Stimulated activated CD4-positive, alpha-beta T cell treated with anti-CD3 and anti-CD28 coated beads, Interleukin-12 subunit alpha, Interleukin-12 subunit beta, amount 100 ng/mL, for 4 hours (primary cell): ENCODE measurements at regions not wholly inside any gene's neighbourhood (a gene's known extent, or its start where the extent isn't known, plus 50 kb on each side); places are given as distances from the start of the nearest gene placed in this dataset.

Source experiments
- DNase-seq: peaks from one replicate; pipeline ENCODE4 v3.0.0-alpha.2; 2020

DNA sequence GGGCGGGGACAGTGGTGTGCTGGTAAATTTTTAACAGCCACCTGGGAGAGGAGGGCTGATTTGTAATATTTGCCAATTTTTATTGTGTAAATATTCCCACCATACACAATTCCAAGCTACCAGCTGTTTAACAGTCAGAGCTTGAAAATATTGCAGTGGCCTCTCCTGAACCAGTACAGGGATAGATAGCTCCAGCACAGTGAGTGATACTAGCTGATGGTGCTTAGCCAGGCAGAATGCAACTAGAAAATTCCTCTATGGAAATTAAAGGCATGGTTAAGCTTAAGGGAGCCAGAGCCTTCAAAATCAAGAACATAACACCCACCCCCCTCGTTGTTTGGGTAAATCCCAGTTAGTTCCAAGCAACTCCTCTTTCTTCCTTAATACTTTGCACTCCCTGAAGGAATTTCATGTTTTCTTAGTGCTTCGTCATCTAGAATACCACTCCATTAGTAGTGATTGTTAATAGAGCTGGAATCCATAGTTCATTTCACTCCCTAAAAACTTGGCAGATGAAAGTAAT lies 96.6 kb downstream of the CYB561 start:
- DNase-seq, result no peak

DNA sequence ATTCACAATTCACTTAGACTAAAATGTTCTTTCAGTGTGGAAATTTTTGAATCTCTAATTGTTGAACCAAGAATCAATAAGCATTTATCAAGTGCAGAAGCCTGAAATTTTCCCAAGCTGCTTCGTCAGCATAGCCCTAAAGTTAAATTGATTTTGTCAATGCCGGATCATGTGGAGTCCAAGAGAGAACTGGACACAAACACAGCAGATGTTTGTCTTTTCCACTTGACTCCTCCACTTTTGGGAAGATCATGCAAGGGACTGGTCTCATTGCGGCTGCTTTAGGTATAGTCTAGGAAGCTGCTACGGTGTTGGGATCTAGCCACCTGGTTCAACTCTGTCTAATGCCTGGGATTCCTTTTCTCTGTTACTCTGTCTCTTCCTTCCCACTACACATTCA lies 95.7 kb downstream of the CYB561 start:
- no peak for DNase-seq

GRCh38 chr17:63354256-63354655 lies 91.8 kb downstream of the CYB561 start:
- DNase-seq, result no peak

GRCh38 chr17:63356337-63356757 lies 89.8 kb downstream of the CYB561 start:
- DNase-seq, result no peak

GRCh38 chr17:63358111-63358839 lies 87.8 kb downstream of the CYB561 start:
- no peak for DNase-seq

DNA sequence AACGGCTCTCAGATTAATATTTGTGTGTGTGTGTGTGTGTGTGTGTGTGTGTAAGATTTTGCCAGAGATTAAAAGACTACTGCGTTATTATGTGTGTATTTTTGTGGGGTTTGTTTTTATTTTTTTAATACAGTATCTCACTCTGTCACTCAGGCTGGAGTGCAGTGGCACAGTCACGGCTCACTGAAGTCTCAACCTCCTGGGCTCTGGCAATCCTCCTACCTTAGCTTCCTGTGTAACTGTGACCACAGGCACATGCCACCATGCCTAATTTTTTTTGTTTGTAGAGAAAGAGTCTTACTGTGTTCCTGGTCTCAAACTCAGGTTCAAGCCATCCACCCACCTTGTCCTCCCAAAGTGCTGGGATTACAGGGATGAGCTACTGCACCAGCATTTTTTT lies 87.2 kb downstream of the CYB561 start:
- no peak for DNase-seq

DNA sequence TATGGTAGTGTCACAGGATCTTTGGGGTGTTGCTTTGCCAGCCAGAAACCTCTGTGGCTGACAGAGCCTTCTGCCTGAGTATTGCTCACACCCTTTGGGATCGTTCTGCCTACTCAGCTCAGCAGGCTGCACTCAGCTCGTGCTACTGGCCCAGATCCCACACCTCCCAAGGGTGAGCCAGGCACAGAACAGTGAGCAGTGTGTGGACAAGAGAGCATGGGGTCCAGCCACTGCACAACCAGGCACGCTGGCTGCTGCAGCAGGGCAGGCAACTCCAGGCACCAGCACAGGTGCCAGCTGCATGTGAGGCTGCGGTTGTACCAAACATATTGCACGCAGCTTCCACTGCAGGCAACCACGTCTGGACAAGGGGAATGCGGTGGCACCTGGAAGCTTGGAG lies 84.9 kb downstream of the CYB561 start:
- DNase-seq, result no peak

- no peak for DNase-seq
These were observed 84.0 kb downstream of the CYB561 start for GRCh38 chr17:63362115-63362514.

DNA sequence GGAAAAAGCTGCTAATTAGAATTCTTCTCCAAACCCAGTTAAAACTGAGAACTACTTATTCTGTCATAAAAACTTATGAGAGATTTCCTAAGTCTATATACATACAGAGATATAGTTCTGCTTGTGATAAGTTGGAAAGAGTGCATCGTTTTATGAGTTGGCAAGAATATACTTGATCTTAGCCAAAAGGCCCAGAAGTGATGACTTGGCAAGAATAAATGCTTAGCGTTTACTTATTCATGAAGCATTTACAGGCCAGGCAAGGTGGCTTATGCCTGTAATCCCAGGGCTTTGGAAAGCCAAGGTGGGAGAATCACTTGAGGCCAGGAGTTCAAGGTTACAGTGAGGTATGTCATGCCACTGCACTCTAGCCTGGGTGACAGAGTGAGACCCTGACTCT lies 81.7 kb downstream of the CYB561 start:
- no peak for DNase-seq

GRCh38 chr17:63364944-63365343 lies 81.2 kb downstream of the CYB561 start:
- DNase-seq, result no peak

DNA sequence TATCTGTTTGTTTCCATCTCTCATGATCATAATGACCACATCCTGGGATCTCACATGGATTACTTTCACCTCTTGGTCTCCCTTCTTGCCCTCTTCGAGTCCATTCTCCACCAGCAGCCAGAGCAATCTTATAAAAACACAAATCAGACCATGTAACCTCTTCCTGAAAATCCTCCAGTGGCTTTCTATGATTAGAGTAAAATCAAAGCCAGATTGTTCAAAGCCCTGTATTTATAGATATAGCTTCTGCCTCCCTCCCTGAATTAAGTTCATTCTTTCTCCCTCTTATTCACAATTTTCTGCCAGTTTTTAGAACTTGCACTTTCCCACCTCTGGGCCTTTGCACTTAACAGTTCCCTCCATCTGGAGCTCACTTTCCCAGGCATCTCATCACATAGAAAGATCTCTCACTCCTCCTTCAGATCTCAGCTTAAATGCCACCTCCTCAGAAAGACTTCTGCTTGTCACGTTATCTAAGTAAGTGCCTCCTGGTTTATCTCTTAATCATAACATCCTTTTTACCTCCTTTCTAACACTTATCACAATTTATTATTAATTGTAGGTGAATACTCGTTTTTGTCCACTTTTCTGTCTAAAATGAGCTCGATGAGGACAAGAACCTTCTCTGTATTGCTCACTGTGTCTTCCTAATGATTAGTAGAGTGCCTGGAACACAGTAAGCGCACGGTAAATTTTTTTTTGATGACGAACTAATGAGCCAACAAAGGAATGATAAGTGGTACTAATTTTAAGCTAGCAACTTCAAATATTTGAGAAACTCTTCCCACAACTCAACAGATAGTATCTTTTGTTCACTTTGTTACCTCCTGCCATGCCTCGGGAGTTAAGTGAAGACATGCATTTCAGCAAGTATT lies 80.5 kb downstream of the CYB561 start:
- no peak for DNase-seq

DNA sequence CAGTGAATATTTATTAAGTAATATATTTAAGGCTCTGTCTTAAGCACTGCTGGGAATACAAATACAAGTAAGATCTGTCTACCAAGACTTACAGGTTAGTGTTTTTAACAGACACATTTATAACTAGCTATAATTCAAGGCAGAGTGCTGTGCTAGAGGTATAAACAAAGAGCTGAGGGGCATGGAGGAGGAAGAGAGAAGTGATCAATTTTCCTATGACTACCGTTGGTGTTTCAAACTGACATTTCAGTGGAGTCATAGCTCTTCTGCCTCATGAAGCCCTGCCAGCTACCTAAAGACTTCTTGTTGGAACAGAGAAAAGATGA lies 79.9 kb downstream of the CYB561 start:
- DNase-seq, result no peak

- no peak for DNase-seq
These were observed 76.9 kb downstream of the CYB561 start for GRCh38 chr17:63369233-63369632.

- DNase-seq, result no peak
These were observed 75.4 kb downstream of the CYB561 start for GRCh38 chr17:63370696-63371095.

GRCh38 chr17:63376949-63377348 lies 69.2 kb downstream of the CYB561 start:
- DNase-seq, result no peak

DNA sequence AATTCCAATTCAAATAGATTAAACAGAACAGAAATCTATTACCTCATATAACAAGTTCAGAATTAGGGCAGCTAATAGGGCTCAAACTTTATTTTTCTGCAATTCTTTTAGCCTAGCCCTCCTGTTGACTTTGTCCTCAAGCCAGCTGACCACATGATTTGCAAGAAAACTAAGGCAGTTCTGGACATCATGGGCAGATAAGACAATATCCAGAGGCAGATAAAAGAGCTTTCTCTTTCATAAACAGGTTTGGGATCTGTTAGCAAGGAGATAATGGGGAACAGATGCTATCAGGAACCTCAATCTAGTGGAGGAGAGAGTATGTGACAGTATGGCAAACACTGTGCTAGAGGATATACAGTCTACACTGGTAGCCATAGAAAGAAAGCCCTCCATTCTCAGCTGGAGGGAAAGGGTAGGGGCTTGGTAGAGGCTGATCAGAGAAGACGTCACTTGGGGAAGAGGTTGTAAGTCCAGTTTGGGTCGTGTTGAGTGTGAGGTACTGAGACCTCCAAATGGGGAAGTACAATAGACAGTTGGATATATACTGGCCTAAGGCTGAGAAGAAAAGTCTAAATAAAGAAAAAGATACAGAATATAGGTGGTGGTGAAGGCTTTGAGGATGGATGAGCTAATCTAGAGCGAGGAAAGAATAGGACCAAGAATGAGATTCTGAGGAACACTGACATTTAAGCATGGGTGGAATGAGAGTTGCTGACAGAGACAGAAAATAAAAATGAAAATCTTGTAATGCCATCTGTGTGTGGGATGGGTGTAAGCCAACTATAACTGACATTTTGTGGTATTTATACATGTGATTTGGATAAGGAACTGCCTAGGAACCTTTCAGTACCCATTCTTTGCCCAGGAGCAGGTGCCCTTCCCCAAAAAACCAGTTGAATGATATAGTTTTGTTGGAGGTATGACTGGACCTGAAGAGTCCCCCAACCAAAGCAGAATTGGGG lies 67.4 kb downstream of the CYB561 start:
- DNase-seq, result no peak

GRCh38 chr17:63379636-63380035 lies 66.5 kb downstream of the CYB561 start:
- no peak for DNase-seq

GRCh38 chr17:63381101-63381729 lies 64.9 kb downstream of the CYB561 start:
- no peak for DNase-seq

DNA sequence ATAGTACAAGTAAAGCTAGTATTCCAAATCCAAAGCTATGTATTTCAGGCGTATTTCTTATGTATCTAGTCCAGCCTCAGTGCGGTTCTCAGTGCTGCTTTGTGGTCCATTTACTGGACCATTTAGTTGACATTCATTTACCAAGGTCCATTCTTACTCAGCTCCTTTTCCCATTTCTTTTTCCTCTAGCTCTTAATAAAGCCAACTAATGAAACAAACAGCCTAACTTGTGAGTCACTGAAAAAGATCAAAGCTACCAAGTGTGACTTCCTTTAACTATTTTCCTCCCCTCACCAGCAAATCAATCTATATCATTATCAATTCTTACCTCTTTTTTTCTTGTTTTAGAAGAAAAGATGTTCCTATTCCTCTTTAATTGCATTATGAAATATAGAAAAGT lies 64.0 kb downstream of the CYB561 start:
- no peak for DNase-seq
